Glutamatergic neuron (in vitro differentiated cells): ENCODE measurements at regions not wholly inside any gene's neighbourhood (a gene's known extent, or its start where the extent isn't known, plus 50 kb on each side); places are given as distances from the start of the nearest gene placed in this dataset.
"Not testable (repeated sequence)": the region's sequence is repeated elsewhere in the genome, so short reads cannot be mapped to it uniquely, and the experiment has no call there.

Experiments
- DNase-seq: peaks from one replicate; pipeline ENCODE4 v3.0.0; 2022
- H3K27ac Mint-ChIP-seq: one replicate; pipeline ENCODE4 v1.8.0; 2020; ENCODE audit warnings: mild to moderate bottlenecking, mixed read lengths, inconsistent platforms; ENCODE audit not compliant: unreplicated experiment
- H3K27me3 Mint-ChIP-seq: one replicate; pipeline ENCODE4 v1.8.0; 2020; ENCODE audit warnings: mild to moderate bottlenecking, moderate library complexity, mixed read lengths, inconsistent platforms; ENCODE audit not compliant: unreplicated experiment
- H3K36me3 Mint-ChIP-seq: one replicate; pipeline ENCODE4 v1.8.0; 2020; ENCODE audit warnings: mild to moderate bottlenecking, mixed read lengths, inconsistent platforms; ENCODE audit not compliant: unreplicated experiment
- H3K4me1 Mint-ChIP-seq: one replicate; pipeline ENCODE4 v1.8.0; 2020; ENCODE audit warnings: mild to moderate bottlenecking, low read depth, mixed read lengths, inconsistent platforms; ENCODE audit not compliant: unreplicated experiment
- H3K4me3 Mint-ChIP-seq: one replicate; pipeline ENCODE4 v1.8.0; 2020; ENCODE audit warnings: mild to moderate bottlenecking, mixed read lengths, inconsistent platforms; ENCODE audit not compliant: unreplicated experiment
- H3K9me3 Mint-ChIP-seq: one replicate; pipeline ENCODE4 v1.8.0; 2020; ENCODE audit warnings: mild to moderate bottlenecking, moderate library complexity, mixed read lengths, inconsistent platforms; ENCODE audit not compliant: unreplicated experiment
- TF ChIP-seq, protein P1 (sequence below): fragments of 200-600 bp; sonication (generic); IDR thresholded peaks from one replicate; pipeline ENCODE4 v1.5.0; 2021; ENCODE audit not compliant: partially characterized antibody, unreplicated experiment

DNA sequence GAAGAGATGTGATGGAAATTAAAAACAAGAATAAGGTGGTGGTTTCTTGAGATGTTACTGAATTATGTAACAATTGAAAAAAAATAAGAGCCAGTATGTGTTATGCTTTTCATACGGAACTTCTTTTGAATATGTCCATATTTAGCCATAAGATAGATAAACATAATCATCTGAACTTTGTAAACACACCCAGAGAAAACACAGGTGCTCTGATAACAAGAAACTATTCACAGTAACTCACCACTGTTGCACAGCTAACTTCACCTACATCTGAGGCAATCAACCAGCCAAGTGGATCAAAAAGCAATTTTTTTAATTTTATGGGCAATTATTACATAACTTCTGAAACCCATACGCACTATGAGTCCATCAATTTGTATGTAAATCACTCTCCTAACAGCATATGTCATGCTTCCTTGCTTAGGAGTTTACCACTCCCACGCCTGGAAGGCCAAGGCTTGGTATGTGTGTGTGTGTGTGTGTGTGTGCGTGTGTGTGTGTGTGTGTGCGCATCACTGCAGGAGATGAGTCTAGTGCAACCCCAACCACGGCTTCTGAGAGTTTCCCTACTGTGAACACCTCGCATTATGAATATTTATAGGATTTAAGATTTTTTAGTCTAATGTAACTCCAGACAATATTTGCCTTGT, 443.4 kb downstream of the BCAT1 start:
- Mint-ChIP-seq H3K4me1 (peaks cover 1% of the 10 kb centered on the region), H3K27ac (no peak overlapping the region), H3K36me3 (no peaks in the 10 kb centered on the region), H3K4me3 (no peak overlapping the region), H3K9me3 (peaks cover 2% of the 10 kb centered on the region), H3K27me3 (no peaks in the 10 kb centered on the region)
- no peak for DNase-seq
- TF ChIP-seq, protein P1, sequence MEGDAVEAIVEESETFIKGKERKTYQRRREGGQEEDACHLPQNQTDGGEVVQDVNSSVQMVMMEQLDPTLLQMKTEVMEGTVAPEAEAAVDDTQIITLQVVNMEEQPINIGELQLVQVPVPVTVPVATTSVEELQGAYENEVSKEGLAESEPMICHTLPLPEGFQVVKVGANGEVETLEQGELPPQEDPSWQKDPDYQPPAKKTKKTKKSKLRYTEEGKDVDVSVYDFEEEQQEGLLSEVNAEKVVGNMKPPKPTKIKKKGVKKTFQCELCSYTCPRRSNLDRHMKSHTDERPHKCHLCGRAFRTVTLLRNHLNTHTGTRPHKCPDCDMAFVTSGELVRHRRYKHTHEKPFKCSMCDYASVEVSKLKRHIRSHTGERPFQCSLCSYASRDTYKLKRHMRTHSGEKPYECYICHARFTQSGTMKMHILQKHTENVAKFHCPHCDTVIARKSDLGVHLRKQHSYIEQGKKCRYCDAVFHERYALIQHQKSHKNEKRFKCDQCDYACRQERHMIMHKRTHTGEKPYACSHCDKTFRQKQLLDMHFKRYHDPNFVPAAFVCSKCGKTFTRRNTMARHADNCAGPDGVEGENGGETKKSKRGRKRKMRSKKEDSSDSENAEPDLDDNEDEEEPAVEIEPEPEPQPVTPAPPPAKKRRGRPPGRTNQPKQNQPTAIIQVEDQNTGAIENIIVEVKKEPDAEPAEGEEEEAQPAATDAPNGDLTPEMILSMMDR: no peak

DNA sequence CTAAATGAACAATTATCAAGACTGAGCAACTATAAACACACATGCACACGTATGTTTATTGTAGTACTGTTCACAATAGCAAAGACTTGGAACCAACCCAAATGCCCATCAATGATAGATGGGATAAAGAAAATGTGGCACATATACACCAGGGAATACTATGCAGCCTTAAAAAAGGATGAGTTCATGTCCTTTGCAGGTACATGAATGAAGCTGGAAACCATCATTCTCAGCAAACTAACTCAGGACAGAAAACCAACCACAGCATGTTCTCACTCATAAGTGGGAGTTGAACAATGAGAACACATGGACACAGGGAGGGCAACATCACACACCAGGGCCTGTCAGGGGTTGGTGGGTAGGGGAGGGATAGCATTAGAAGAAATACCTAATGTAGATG, 445.4 kb downstream of the BCAT1 start:
- not testable (repeated sequence) for H3K27ac Mint-ChIP-seq, H3K9me3 Mint-ChIP-seq, H3K4me3 Mint-ChIP-seq, H3K4me1 Mint-ChIP-seq, H3K27me3 Mint-ChIP-seq, DNase-seq, H3K36me3 Mint-ChIP-seq

DNA sequence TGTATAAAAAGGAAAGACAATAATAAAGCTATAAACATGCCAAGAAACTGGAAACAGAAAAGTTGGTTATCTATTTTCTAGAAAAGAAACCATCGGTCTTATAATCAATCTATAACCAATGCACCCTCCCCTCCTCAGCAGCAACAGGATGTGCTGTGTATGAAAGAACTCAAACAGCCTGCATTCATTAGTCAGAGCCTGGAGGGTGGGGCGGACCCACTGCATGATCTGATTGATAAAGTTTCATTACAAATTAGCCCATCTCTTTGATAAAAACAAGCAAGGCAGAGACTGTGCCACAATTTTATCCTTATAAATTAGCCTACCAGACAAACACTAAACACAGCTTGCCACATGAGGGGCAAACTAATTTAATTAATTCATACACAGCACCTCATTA, 448.1 kb downstream of the BCAT1 start:
- Mint-ChIP-seq H3K4me3 (no peak overlapping the region), H3K4me1 (peaks cover 1% of the 10 kb centered on the region), H3K27me3 (no peaks in the 10 kb centered on the region), H3K36me3 (no peaks in the 10 kb centered on the region), H3K27ac (no peak overlapping the region), H3K9me3 (peaks cover 2% of the 10 kb centered on the region)
- TF ChIP-seq, protein P1: no peak
- DNase-seq: no peak

DNA sequence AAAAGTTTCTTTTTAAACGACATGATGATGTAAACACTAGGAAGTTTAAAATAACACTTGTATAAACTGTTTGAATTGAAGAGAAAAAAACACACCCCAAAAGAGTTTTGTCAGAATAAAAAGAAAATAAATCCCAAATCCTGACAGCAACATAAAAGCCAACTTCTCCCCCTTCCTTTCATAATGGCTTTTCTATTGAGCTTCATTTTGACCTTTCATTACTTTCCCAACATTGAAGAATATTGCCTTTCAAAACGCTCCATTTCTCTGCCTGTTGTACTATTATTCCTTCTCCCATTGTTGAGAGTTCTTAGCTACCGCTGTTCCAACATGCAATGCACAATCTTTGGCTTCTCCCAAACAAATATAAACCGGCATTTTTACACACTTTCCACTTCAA, 448.5 kb downstream of the BCAT1 start:
- no peak overlapping the region for H3K4me3 Mint-ChIP-seq
- H3K27ac Mint-ChIP-seq: no peak overlapping the region
- H3K27me3 Mint-ChIP-seq: no peaks in the 10 kb centered on the region
- TF ChIP-seq, protein P1: no peak
- H3K4me1 Mint-ChIP-seq: peaks cover 1% of the 10 kb centered on the region
- no peaks in the 10 kb centered on the region for H3K36me3 Mint-ChIP-seq
- no peak for DNase-seq
- H3K9me3 Mint-ChIP-seq: peaks cover 1% of the 10 kb centered on the region

DNA sequence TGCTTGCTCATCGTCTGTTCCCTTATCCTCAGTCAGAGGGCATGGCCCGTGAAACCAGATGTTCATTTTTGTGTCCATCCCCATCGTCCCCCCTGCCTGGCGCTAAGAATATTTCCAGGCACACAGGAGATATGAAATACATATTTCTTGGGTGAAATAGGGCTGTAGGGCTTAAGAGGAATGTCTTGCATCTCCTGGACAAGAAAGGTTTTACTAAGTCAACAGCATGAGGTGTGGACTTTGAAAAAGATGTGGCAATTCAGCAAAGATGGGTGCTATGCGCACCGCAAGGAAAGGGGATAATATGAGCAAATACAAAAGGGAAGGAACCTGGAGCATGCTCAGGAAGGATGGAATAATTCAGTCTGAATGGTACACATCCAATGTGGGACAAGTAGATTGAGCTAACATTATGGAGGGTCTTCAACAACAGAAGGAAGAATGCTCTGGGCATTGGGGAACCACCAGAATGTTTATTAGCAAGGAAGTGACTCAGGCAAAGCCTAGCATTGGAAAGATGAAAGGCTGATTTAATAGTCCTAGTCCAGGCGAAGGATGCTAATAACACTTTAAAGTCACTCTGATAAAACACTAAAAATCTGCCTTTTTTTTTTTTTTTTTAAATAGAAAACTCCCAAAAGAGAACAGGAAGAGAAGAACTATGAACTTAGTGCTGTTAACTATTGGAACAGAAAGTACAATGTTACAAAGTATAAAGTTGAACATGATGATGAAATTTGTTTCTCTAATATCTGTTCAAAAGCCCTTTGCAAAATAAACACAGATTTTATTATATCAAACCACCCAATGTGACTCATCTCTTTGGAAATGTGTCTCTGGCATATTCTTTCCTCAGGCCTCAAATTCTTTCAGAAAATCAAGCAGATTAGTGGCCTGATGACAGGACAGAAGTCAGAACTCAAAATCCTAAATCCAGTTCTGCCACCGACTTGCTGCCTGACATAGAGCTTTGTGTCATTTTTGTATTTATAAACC, 449.5 kb downstream of the BCAT1 start:
- no peak overlapping the region for H3K27ac Mint-ChIP-seq
- no peak overlapping the region for H3K4me3 Mint-ChIP-seq
- H3K4me1 Mint-ChIP-seq: no peaks in the 10 kb centered on the region
- H3K9me3 Mint-ChIP-seq: no peaks in the 10 kb centered on the region
- no peaks in the 10 kb centered on the region for H3K36me3 Mint-ChIP-seq
- no peaks in the 10 kb centered on the region for H3K27me3 Mint-ChIP-seq
- DNase-seq: no peak
- TF ChIP-seq, protein P1: no peak
